ENCODE measurements at regions not wholly inside any gene's neighbourhood (a gene's known extent, or its start where the extent isn't known, plus 50 kb on each side); places are given as distances from the start of the nearest gene placed in this dataset.

- no peak for TF ChIP-seq EZH2 (IDR thresholded peaks at IDR 0.05)
- no peak for TF ChIP-seq POLR2AphosphoS5 (IDR thresholded peaks at IDR 0.05; ENCODE audit: borderline replicate concordance, low read depth, low read length)
- TF ChIP-seq FOXP2 (optimal IDR thresholded peaks at IDR 0.05; ENCODE audit: control extremely low read depth, extremely low read length, insufficient read depth): no peak
These were observed 2225.7 kb downstream of the NCAM2 start for GRCh38 chr21:23223882-23224281.

All from SK-N-MC (cell line).